ENCODE measurements at regions not wholly inside any gene's neighbourhood (a gene's known extent, or its start where the extent isn't known, plus 50 kb on each side); places are given as distances from the start of the nearest gene placed in this dataset.

- Histone ChIP-seq H3K27ac (ENCODE audit: low read depth, low read length) (no peak overlapping the region), H3K79me2 (ENCODE audit: insufficient read depth, low read length) (no peaks in the 10 kb centered on the region), H3K4me1 (ENCODE audit: control insufficient read depth in 1 of 2, insufficient read depth in 2 of 2, low read length in 2 of 2) (no peaks in the 10 kb centered on the region), H3K9ac (ENCODE audit: low read length) (no peak overlapping the region), H3K9me3 (ENCODE audit: control insufficient read depth in 1 of 2, insufficient read depth in 1 of 2, low read depth in 1 of 2, low read length in 2 of 2) (no peaks in the 10 kb centered on the region), H3K27me3 (ENCODE audit: insufficient read depth, low read length) (peaks cover 9% of the 10 kb centered on the region; the same call in 1 of the 2 replicates), H4K20me1 (ENCODE audit: insufficient read depth) (no peaks in the 10 kb centered on the region), H3K9me2 (ENCODE audit: insufficient read depth) (no peaks in the 10 kb centered on the region), H2AFZ (ENCODE audit: low read depth, low read length, poor library complexity, severe bottlenecking) (no peak overlapping the region), H3K4me2 (ENCODE audit: low read length) (no peak overlapping the region), H3K4me3 (replicated peaks in 1 of 2; ENCODE audit: low read depth in 1 of 2, low read length in 2 of 2) (no peak overlapping the region), H3K36me3 (ENCODE audit: control insufficient read depth in 1 of 2, insufficient read depth in 2 of 2, low read length in 2 of 2) (no peaks in the 10 kb centered on the region)
- TF ChIP-seq REST (IDR thresholded peaks at IDR 0.05; ENCODE audit: low read depth) (no peak), ZNF274 (IDR thresholded peaks at IDR 0.05; ENCODE audit: low read depth, low read length) (no peak), MAX (IDR thresholded peaks at IDR 0.05) (no peak), SP1 (IDR thresholded peaks at IDR 0.05; ENCODE audit: low read depth) (no peak), ZBTB33 (IDR thresholded peaks at IDR 0.05; ENCODE audit: extremely low read depth, insufficient replicate concordance, low read length) (no peak), SRF (IDR thresholded peaks at IDR 0.05; ENCODE audit: low read depth) (no peak), EZH2phosphoT487 (IDR thresholded peaks at IDR 0.05; ENCODE audit: borderline replicate concordance) (no peak), EZH2 (IDR thresholded peaks at IDR 0.05) (no peak), RAD21 (IDR thresholded peaks at IDR 0.05; ENCODE audit: low read depth) (no peak), FOSL1 (IDR thresholded peaks at IDR 0.05; ENCODE audit: low read depth) (no peak), JUND (IDR thresholded peaks at IDR 0.05) (no peak), TCF7L2 (IDR thresholded peaks at IDR 0.05; ENCODE audit: borderline replicate concordance, extremely low read depth, insufficient read depth, insufficient read length) (no peak), ATF3 (IDR thresholded peaks at IDR 0.05) (no peak), POLR2AphosphoS5 (IDR thresholded peaks at IDR 0.05; ENCODE audit: low read depth, low read length) (no peak), SIN3A (IDR thresholded peaks at IDR 0.05; ENCODE audit: low read depth) (no peak), ZFX (IDR thresholded peaks at IDR 0.05) (no peak), CEBPB (IDR thresholded peaks at IDR 0.05; ENCODE audit: low read depth) (no peak)
- ChIA-PET CTCF (no interaction called here), POLR2A (no interaction called here), RAD21 (ENCODE audit: low non-redundant PET in 1 of 2, low total read pairs in 2 of 2, uncharacterized antibody in 2 of 2, unreplicated experiment in 2 of 2) (no interaction called here)
- BruUV-seq (replicated peaks) = no TSS peak
- DNase-seq (ENCODE audit: low read depth, low spot score) (no peak), ATAC-seq (no peak)
- intact Hi-C loops (cut with micrococcal nuclease) = no loop called here
Measured at GRCh38 chr2:17272170-17272569, 246.1 kb downstream of the RAD51AP2 start.

Data from HCT116 (cell line).